IPS DF 6.9 (cell line): ENCODE measurements at regions not wholly inside any gene's neighbourhood (a gene's known extent, or its start where the extent isn't known, plus 50 kb on each side); places are given as distances from the start of the nearest gene placed in this dataset.
"Not testable (repeated sequence)": the region's sequence is repeated elsewhere in the genome, so short reads cannot be mapped to it uniquely, and the experiment has no call there.

Experiments
- DNase-seq: peaks from one replicate; pipeline ENCODE4 v3.0.0-alpha.2; 2013; ENCODE audit warnings: low read depth, low spot score
- H3K27ac ChIP-seq: one replicate; pipeline ENCODE4 v1.5.1; 2013; ENCODE audit warnings: low read length, control low read depth
- H3K27me3 ChIP-seq: 2 replicates; pipeline ENCODE4 v1.6.1; 2013; ENCODE audit warnings: mild to moderate bottlenecking, low read length; ENCODE audit not compliant: control insufficient read depth, insufficient read depth
- H3K36me3 ChIP-seq: 2 replicates; pipeline ENCODE4 v1.6.1; 2013; ENCODE audit warnings: low read length; ENCODE audit not compliant: control insufficient read depth, insufficient read depth
- H3K4me1 ChIP-seq: 2 replicates; pipeline ENCODE4 v1.6.1; 2013; ENCODE audit warnings: low read length; ENCODE audit not compliant: control insufficient read depth, insufficient read depth
- H3K4me3 ChIP-seq: 2 replicates; pipeline ENCODE4 v1.5.1; 2013; ENCODE audit warnings: mild to moderate bottlenecking, low read length
- H3K9me3 ChIP-seq: 2 replicates; pipeline ENCODE4 v1.6.1; 2013; ENCODE audit warnings: low read length, inconsistent platforms; ENCODE audit not compliant: control insufficient read depth, insufficient read depth
- WGBS: extraction: QIAGEN DNeasy Blood & Tissue Kit; methylation state at CpG from one replicate; pipeline ENCODE4 v1.1.7; 2013; ENCODE audit warnings: mixed read lengths, missing lambda C conversion rate; ENCODE audit not compliant: insufficient read length, insufficient coverage; 5-methylcytosine and 5-hydroxymethylcytosine counted together

GRCh38 chr9:27671636-27672035, 98.4 kb upstream of the C9orf72 start:
- Histone ChIP-seq H3K27me3 (no peaks in the 10 kb centered on the region), H3K27ac (no peak overlapping the region), H3K9me3 (no peaks in the 10 kb centered on the region), H3K4me1 (no peaks in the 10 kb centered on the region), H3K36me3 (no peaks in the 10 kb centered on the region), H3K4me3 (no peak overlapping the region)
- DNase-seq: no peak
- WGBS: no CpG with 5 or more reads among the region's 5 CpGs

- WGBS: no CpG with 5 or more reads among the region's 3 CpGs
- Histone ChIP-seq H3K4me1 (no peaks in the 10 kb centered on the region), H3K4me3 (no peak overlapping the region), H3K9me3 (no peaks in the 10 kb centered on the region), H3K27ac (no peak overlapping the region), H3K36me3 (no peaks in the 10 kb centered on the region), H3K27me3 (no peaks in the 10 kb centered on the region)
- no peak for DNase-seq
Observed at GRCh38 chr9:27672718-27673117, 99.4 kb upstream of the C9orf72 start.

DNA sequence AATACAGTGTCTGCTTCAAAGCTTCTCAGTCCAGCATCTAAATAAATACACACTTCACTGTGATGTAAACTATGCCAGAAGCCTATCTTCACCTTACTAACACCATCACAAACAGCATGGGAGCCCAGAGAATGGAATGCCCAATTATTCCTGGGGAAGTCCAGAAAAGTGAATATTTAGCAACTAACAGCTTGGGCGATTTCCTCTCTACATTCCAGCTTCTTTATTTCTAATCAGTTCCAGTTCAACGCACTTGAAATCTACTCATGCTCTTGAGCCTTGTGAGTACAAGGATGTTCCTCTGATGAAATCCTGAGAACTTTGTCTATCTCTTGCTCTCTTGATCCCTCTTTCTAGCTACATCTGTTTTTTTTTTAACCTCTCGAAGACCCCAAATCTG, 100.4 kb upstream of the C9orf72 start:
- no peaks in the 10 kb centered on the region for H3K27me3 ChIP-seq
- DNase-seq: no peak
- no peak overlapping the region for H3K27ac ChIP-seq
- no peak overlapping the region for H3K4me3 ChIP-seq
- no peaks in the 10 kb centered on the region for H3K36me3 ChIP-seq
- WGBS: no CpG with 5 or more reads among the region's 3 CpGs
- H3K9me3 ChIP-seq: no peaks in the 10 kb centered on the region
- no peaks in the 10 kb centered on the region for H3K4me1 ChIP-seq

- Histone ChIP-seq H3K27me3 (no peaks in the 10 kb centered on the region), H3K9me3 (no peaks in the 10 kb centered on the region), H3K27ac (no peak overlapping the region), H3K4me1 (peaks cover 2% of the 10 kb centered on the region; the same call in 1 of the 2 replicates), H3K36me3 (no peaks in the 10 kb centered on the region), H3K4me3 (no peak overlapping the region)
- no CpG with 5 or more reads among the region's 6 CpGs for WGBS
- DNase-seq: no peak
Observed at GRCh38 chr9:27675354-27675753, 102.1 kb upstream of the C9orf72 start.

DNA sequence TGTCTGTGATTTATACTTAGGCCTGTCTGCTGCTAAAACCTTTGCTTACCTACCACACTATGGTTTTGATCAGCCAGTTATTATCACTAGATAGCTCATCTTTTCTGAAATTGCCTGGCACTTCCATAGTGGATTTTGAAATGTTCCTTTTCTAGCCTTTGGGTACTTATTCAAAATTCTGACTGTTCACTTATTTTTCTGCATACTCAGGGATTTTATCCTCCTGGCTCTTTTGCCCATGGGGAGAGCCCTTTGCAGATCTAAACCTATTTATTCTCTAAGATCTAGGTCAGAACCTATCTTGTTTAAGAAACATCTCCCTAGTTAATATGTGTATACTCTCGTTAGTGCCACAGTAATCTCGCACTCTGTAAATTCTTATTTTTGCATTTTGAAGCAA, 103.5 kb upstream of the C9orf72 start:
- no CpG with 5 or more reads among the region's 2 CpGs for whole genome bisulfite sequencing

GRCh38 chr9:27679338-27679737, 106.1 kb upstream of the C9orf72 start:
- no peak overlapping the region for H3K27ac ChIP-seq
- no peaks in the 10 kb centered on the region for H3K27me3 ChIP-seq
- H3K36me3 ChIP-seq: no peaks in the 10 kb centered on the region
- no peaks in the 10 kb centered on the region for H3K9me3 ChIP-seq
- no peak for DNase-seq
- peaks cover 2% of the 10 kb centered on the region; the same call in 1 of the 2 replicates for H3K4me1 ChIP-seq
- H3K4me3 ChIP-seq: no peak overlapping the region
- WGBS: no CpG with 5 or more reads among the region's 2 CpGs

More for the DNA sequence above, 103.5 kb upstream of the C9orf72 start:
- Histone ChIP-seq H3K27me3 (no peaks in the 10 kb centered on the region), H3K4me3 (no peak overlapping the region), H3K4me1 (peaks cover 2% of the 10 kb centered on the region; the same call in 1 of the 2 replicates), H3K9me3 (no peaks in the 10 kb centered on the region), H3K27ac (no peak overlapping the region), H3K36me3 (no peaks in the 10 kb centered on the region)
- no peak for DNase-seq

GRCh38 chr9:27683181-27683580, 109.9 kb upstream of the C9orf72 start:
- H3K4me3 ChIP-seq: no peak overlapping the region
- no peaks in the 10 kb centered on the region for H3K9me3 ChIP-seq
- no CpG with 5 or more reads among the region's 7 CpGs for WGBS
- H3K36me3 ChIP-seq: no peaks in the 10 kb centered on the region
- H3K27me3 ChIP-seq: no peaks in the 10 kb centered on the region
- DNase-seq: no peak
- H3K27ac ChIP-seq: no peak overlapping the region
- peaks cover 2% of the 10 kb centered on the region; the same call in 1 of the 2 replicates for H3K4me1 ChIP-seq

DNA sequence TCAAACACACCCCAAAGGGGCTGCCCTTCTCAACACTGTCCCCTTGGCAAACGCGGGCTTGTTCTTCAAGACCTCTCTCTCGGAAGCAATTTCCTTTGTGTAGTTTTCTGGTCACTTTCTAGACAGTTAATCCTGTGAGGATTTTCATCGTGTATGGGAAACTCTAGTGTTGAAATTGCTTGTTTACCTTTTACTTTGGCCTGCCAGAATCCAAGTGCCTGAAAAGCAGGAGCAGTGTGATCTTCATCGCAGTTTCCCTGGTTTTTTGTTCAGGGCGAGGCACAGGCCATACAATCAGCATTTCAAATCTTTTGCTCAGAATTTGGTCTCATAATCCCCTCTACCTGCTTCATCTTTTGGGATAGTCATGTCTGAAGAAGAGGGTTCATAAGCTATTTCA, 115.7 kb upstream of the C9orf72 start:
- no peak overlapping the region for H3K27ac ChIP-seq
- no peaks in the 10 kb centered on the region for H3K9me3 ChIP-seq
- no peaks in the 10 kb centered on the region for H3K27me3 ChIP-seq
- H3K4me3 ChIP-seq: no peak overlapping the region
- no peaks in the 10 kb centered on the region for H3K4me1 ChIP-seq
- no peaks in the 10 kb centered on the region for H3K36me3 ChIP-seq
- WGBS: no CpG with 5 or more reads among the region's 6 CpGs
- DNase-seq: no peak

- H3K27ac ChIP-seq, H3K9me3 ChIP-seq, H3K36me3 ChIP-seq, DNase-seq, H3K27me3 ChIP-seq, H3K4me1 ChIP-seq: not testable (repeated sequence)
- no CpG with 5 or more reads among the region's 17 CpGs for WGBS
- H3K4me3 ChIP-seq: peak overlapping the region; percentile 21; the same call in 1 of the 2 replicates
Observed at GRCh38 chr9:27690816-27691215, 117.5 kb upstream of the C9orf72 start.

DNA sequence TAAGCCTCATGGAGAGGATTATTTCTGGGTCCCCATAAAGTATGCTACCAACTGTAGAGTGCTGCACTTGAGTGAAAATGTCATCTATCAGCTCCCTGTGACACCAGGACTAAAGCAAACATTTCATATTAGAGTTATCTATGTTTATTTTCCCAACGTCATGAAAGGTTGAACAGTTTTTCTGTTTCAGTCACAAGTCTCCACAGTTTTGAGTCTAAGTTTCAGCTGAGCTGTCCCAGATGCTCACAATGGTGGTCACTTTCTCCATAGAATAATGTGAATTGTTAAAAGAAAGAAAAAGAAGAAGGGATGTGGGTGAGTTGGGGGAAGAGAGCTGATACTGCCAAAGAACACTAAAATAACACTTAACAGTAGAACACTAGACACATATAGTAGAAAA, 126.3 kb upstream of the C9orf72 start:
- Histone ChIP-seq H3K9me3 (no peaks in the 10 kb centered on the region), H3K4me3 (no peak overlapping the region), H3K36me3 (no peaks in the 10 kb centered on the region), H3K27ac (no peak overlapping the region), H3K27me3 (no peaks in the 10 kb centered on the region), H3K4me1 (no peaks in the 10 kb centered on the region)
- no peak for DNase-seq
- no CpG with 5 or more reads among the region's 1 CpG for WGBS

GRCh38 chr9:27701016-27701415, 127.7 kb upstream of the C9orf72 start:
- no peaks in the 10 kb centered on the region for H3K36me3 ChIP-seq
- H3K27me3 ChIP-seq: no peaks in the 10 kb centered on the region
- H3K9me3 ChIP-seq: no peaks in the 10 kb centered on the region
- no peak overlapping the region for H3K27ac ChIP-seq
- no peaks in the 10 kb centered on the region for H3K4me1 ChIP-seq
- no CpG with 5 or more reads among the region's 3 CpGs for WGBS
- DNase-seq: no peak
- no peak overlapping the region for H3K4me3 ChIP-seq
